SK-N-SH (cell line): ENCODE measurements at regions not wholly inside any gene's neighbourhood (a gene's known extent, or its start where the extent isn't known, plus 50 kb on each side); places are given as distances from the start of the nearest gene placed in this dataset.

Source experiments
- CHD2 ChIP-seq: fragments of 150-350 bp; IDR thresholded peaks from 2 replicates; pipeline ENCODE4 v1.6.1; 2018; ENCODE audit warnings: low read length; ENCODE audit not compliant: partially characterized antibody
- CTCF ChIP-seq: fragments of 200-600 bp; sonication (generic); IDR thresholded peaks from 2 replicates; pipeline ENCODE4 v1.6.1; 2017; ENCODE audit warnings: antibody characterized with exemption, mild to moderate bottlenecking, moderate library complexity
- GABPA ChIP-seq: IDR thresholded peaks from 2 replicates; pipeline ENCODE4 v1.4.0; 2012; ENCODE audit warnings: low read depth, mild to moderate bottlenecking
- MAX ChIP-seq: IDR thresholded peaks from 2 replicates; pipeline ENCODE4 v1.4.0; 2012; ENCODE audit warnings: low read depth
- MEF2A ChIP-seq: IDR thresholded peaks from 2 replicates; pipeline ENCODE4 v1.4.0; 2012; ENCODE audit warnings: low read depth, borderline replicate concordance
- POLR2AphosphoS5 ChIP-seq: IDR thresholded peaks from 2 replicates; pipeline ENCODE4 v1.6.1; 2012; ENCODE audit warnings: low read depth, low read length
- RAD21 ChIP-seq: IDR thresholded peaks from 2 replicates; pipeline ENCODE4 v1.6.1; 2012; ENCODE audit warnings: mild to moderate bottlenecking, low read length
- REST ChIP-seq: IDR thresholded peaks from 2 replicates; pipeline ENCODE4 v1.6.1; 2012; ENCODE audit warnings: mild to moderate bottlenecking, low read depth, low read length, moderate library complexity
- TEAD4 ChIP-seq: IDR thresholded peaks from 2 replicates; pipeline ENCODE4 v1.4.0; 2012; ENCODE audit warnings: mild to moderate bottlenecking, borderline replicate concordance; ENCODE audit not compliant: insufficient read depth
- USF2 ChIP-seq: fragments of 150-350 bp; IDR thresholded peaks from 2 replicates; pipeline ENCODE4 v1.6.1; 2017; ENCODE audit warnings: antibody characterized with exemption, low read length, low read depth, borderline replicate concordance
- ZBTB33 ChIP-seq: IDR thresholded peaks from 2 replicates; pipeline ENCODE4 v1.4.0; 2012; ENCODE audit warnings: low read depth, borderline replicate concordance

GRCh38 chr16:80288616-80289015 lies 252.2 kb upstream of the DYNLRB2 start:
- no peak for TF ChIP-seq CTCF
- no peak for TF ChIP-seq USF2
- TF ChIP-seq RAD21, result no peak
- no peak for TF ChIP-seq REST
- TF ChIP-seq MAX, result no peak
- no peak for TF ChIP-seq TEAD4
- TF ChIP-seq POLR2AphosphoS5, result no peak
- TF ChIP-seq MEF2A, result no peak
- no peak for TF ChIP-seq GABPA
- TF ChIP-seq ZBTB33, result no peak
- TF ChIP-seq CHD2, result no peak
